A549 (cell line): ENCODE measurements at regions not wholly inside any gene's neighbourhood (a gene's known extent, or its start where the extent isn't known, plus 50 kb on each side); places are given as distances from the start of the nearest gene placed in this dataset.

Experiments used
- ATAC-seq, 2 experiments: fragments of 200-7000 bp in 1 of 2; fragments of >200 bp in 1 of 2; cut with Nextera tagmentation in 1 of 2; cut with Tn5 transposase in 1 of 2; 3 replicates each; pipeline versions ENCODE4 v1.8.0 to v1.9.1; 2018 to 2020; ENCODE audit warnings: mild to moderate bottlenecking in 1 of 2, moderate library complexity in 1 of 2
- CTCF ChIA-PET: fragments of 300-600 bp; sonication (Branson Sonifier 250); formaldehyde crosslinking; extraction: SDS; loops from one replicate; lab custom pipeline; 2021; ENCODE audit warnings: antibody characterized with exemption, inconsistent platforms; lab: Yijun Ruan, JAX
- POLR2A ChIA-PET: fragments of 350-600 bp; formaldehyde crosslinking; extraction: SDS; loops from one replicate; lab custom pipeline; 2021; ENCODE audit warnings: antibody characterized with exemption, inconsistent platforms; lab: Yijun Ruan, JAX
- DNase-seq, 2 experiments: peaks; one replicate each; pipeline versions ENCODE4 v3.0.0 to v3.0.0-alpha.2; 2011 to 2016; ENCODE audit warnings: low read depth in 1 of 2, low spot score in 1 of 2
- FAIRE-seq: peaks from 2 replicates; lab custom pipeline; 2011; peaks lifted over from hg19 to GRCh38; lab: Jason Lieb, UNC
- H3K27ac ChIP-seq, 2 experiments: fragments of >200 bp; sonication (Bioruptor Twin); formaldehyde crosslinking; 3 replicates each; pipeline ENCODE4 v1.5.1; 2016 to 2017
- H3K4me1 ChIP-seq: fragments of >200 bp; sonication (Bioruptor Twin); formaldehyde crosslinking; 3 replicates; pipeline ENCODE4 v1.6.1; 2016
- H3K4me2 ChIP-seq: fragments of >200 bp; sonication (Bioruptor Twin); formaldehyde crosslinking; 3 replicates; pipeline ENCODE4 v1.6.1; 2016
- H3K4me3 ChIP-seq: fragments of >200 bp; sonication (Bioruptor Twin); formaldehyde crosslinking; 3 replicates; pipeline ENCODE4 v1.5.1; 2016
- H3K9me3 ChIP-seq: fragments of >200 bp; sonication (Bioruptor Twin); formaldehyde crosslinking; 3 replicates; pipeline ENCODE4 v1.6.1; 2016
- ATOH8 ChIP-seq: fragments of 250-450 bp; sonication (Bioruptor Pico); IDR thresholded peaks from 2 replicates; pipeline ENCODE4 v1.5.0; 2020; ENCODE audit warnings: low read depth, mild to moderate bottlenecking, moderate library complexity
- CBX2 ChIP-seq: fragments of 200-600 bp; sonication (generic); IDR thresholded peaks from 2 replicates; pipeline ENCODE4 v1.6.1; 2016; ENCODE audit warnings: low read depth, mild to moderate bottlenecking, borderline replicate concordance
- EHF ChIP-seq: fragments of 250-450 bp; sonication (Bioruptor Pico); IDR thresholded peaks from 2 replicates; pipeline ENCODE4 v1.5.0; 2020; ENCODE audit warnings: mild to moderate bottlenecking
- EHMT2 ChIP-seq: fragments of 200-600 bp; sonication (generic); IDR thresholded peaks from 2 replicates; pipeline ENCODE4 v1.6.1; 2016; ENCODE audit warnings: antibody characterized with exemption, low read depth, mild to moderate bottlenecking, moderate library complexity
- EP300 ChIP-seq, 2 experiments: fragments of >200 bp; sonication (Bioruptor Twin); formaldehyde crosslinking; IDR thresholded peaks; 2 replicates in 1 of 2; 3 replicates in 1 of 2; pipeline ENCODE4 v1.6.1; 2016 to 2017
- ESRRA ChIP-seq: fragments of 150-350 bp; IDR thresholded peaks from 2 replicates; pipeline ENCODE4 v1.6.1; 2014; ENCODE audit warnings: mild to moderate bottlenecking, low read length, borderline replicate concordance
- FOXS1 ChIP-seq: fragments of 250-450 bp; sonication (Bioruptor Pico); IDR thresholded peaks from 2 replicates; pipeline ENCODE4 v1.5.0; 2020; ENCODE audit warnings: mild to moderate bottlenecking, moderate library complexity
- HEYL ChIP-seq: fragments of 250-450 bp; sonication (Bioruptor Pico); IDR thresholded peaks from 2 replicates; pipeline ENCODE4 v1.8.0; 2021; ENCODE audit warnings: mild to moderate bottlenecking, moderate library complexity
- HOXA7 ChIP-seq: fragments of 250-450 bp; sonication (Bioruptor Pico); IDR thresholded peaks from 2 replicates; pipeline ENCODE4 v1.5.0; 2020; ENCODE audit warnings: mild to moderate bottlenecking, moderate library complexity
- JUN ChIP-seq, 2 experiments: fragments of >200 bp; sonication (Bioruptor Twin); formaldehyde crosslinking; IDR thresholded peaks; 2 replicates in 1 of 2; 3 replicates in 1 of 2; pipeline ENCODE4 v1.6.1; 2016 to 2017
- KDM5A ChIP-seq: fragments of 200-600 bp; sonication (generic); IDR thresholded peaks from 2 replicates; pipeline ENCODE4 v1.6.1; 2016; ENCODE audit warnings: antibody characterized with exemption, mild to moderate bottlenecking
- MAZ ChIP-seq: fragments of 150-350 bp; IDR thresholded peaks from 2 replicates; pipeline ENCODE4 v1.6.1; 2014; ENCODE audit warnings: antibody characterized with exemption, low read depth, low read length, borderline replicate concordance
- NR3C1 ChIP-seq: fragments of >200 bp; sonication (Bioruptor Twin); formaldehyde crosslinking; IDR thresholded peaks from 3 replicates; pipeline ENCODE4 v1.6.1; 2017
- PHF8 ChIP-seq: fragments of 200-600 bp; sonication (generic); IDR thresholded peaks from 2 replicates; pipeline ENCODE4 v1.6.1; 2016; ENCODE audit warnings: low read depth, mild to moderate bottlenecking, antibody characterized with exemption, moderate library complexity, borderline replicate concordance
- POLR2A ChIP-seq: IDR thresholded peaks from 2 replicates; pipeline ENCODE4 v1.6.1; 2012; ENCODE audit warnings: mild to moderate bottlenecking, low read length
- POLR2AphosphoS2 ChIP-seq: conservative IDR thresholded peaks from 2 replicates; pipeline ENCODE4 v1.6.1; 2012; ENCODE audit warnings: low read length, improper control_type of control experiment, inconsistent platforms
- RARB ChIP-seq: fragments of 250-450 bp; sonication (Bioruptor Pico); IDR thresholded peaks from 2 replicates; pipeline ENCODE4 v1.8.0; 2021; ENCODE audit warnings: mild to moderate bottlenecking, moderate library complexity
- SMC3 ChIP-seq: fragments of >200 bp; sonication (Bioruptor Twin); formaldehyde crosslinking; IDR thresholded peaks from 3 replicates; pipeline ENCODE4 v1.6.1; 2018; ENCODE audit warnings: inconsistent platforms
- TP53 ChIP-seq: fragments of 250-450 bp; sonication (Bioruptor Pico); IDR thresholded peaks from 2 replicates; pipeline ENCODE4 v1.5.0; 2021; ENCODE audit warnings: mild to moderate bottlenecking, moderate library complexity
- ZC3H11A ChIP-seq: fragments of 450-650 bp; IDR thresholded peaks from 2 replicates; pipeline ENCODE4 v1.6.1; 2014; ENCODE audit warnings: antibody characterized with exemption, mild to moderate bottlenecking
- ZFP36 ChIP-seq: fragments of 450-650 bp; IDR thresholded peaks from 2 replicates; pipeline ENCODE4 v1.6.1; 2014; ENCODE audit warnings: borderline replicate concordance; ENCODE audit not compliant: partially characterized antibody
- ZSCAN20 ChIP-seq: fragments of 250-450 bp; sonication (Bioruptor Pico); IDR thresholded peaks from 2 replicates; pipeline ENCODE4 v1.8.0; 2022; ENCODE audit warnings: mild to moderate bottlenecking, moderate library complexity
- WGBS: methylation state at CpG from one replicate; pipeline ENCODE4 v1.1.6; 2017; ENCODE audit errors: missing lambda C conversion rate; 5-methylcytosine and 5-hydroxymethylcytosine counted together
- TF ChIP-seq, protein P1 (sequence below): IDR thresholded peaks from 2 replicates; pipeline ENCODE4 v1.6.1; 2012
- TF ChIP-seq, protein P2 (sequence below): fragments of >200 bp; sonication (Bioruptor Twin); formaldehyde crosslinking; IDR thresholded peaks from 3 replicates; pipeline ENCODE4 v1.5.1; 2016

GRCh38 chr18:40258311-40258710, 1696.7 kb upstream of the PIK3C3 start:
- Histone ChIP-seq H3K4me3 (no peak overlapping the region), H3K9me3 (no peaks in the 10 kb centered on the region), H3K4me1 (no peaks in the 10 kb centered on the region), H3K27ac (no peak overlapping the region), H3K4me2 (no peak overlapping the region)
- FAIRE-seq (no peak), ATAC-seq (no peak), DNase-seq (no peak)
- TF ChIP-seq, protein P1, sequence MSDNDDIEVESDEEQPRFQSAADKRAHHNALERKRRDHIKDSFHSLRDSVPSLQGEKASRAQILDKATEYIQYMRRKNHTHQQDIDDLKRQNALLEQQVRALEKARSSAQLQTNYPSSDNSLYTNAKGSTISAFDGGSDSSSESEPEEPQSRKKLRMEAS = no peak
- TF ChIP-seq ATOH8 (CRISPR knock-in tag) (no peak), ZFP36 (no peak), EHF (no peak), POLR2A (no peak), ZC3H11A (no peak), FOXS1 (no peak), EHMT2 (no peak), RARB (CRISPR knock-in tag) (no peak), SMC3 (no peak), JUN (IDR thresholded peaks at IDR 0.05) (no peak), EP300 (IDR thresholded peaks at IDR 0.05) (no peak), ESRRA (no peak), CBX2 (no peak)
- 5% methylated on average over 2 of the region's 2 CpGs for WGBS
- POLR2A ChIA-PET = no interaction called here
- CTCF ChIA-PET = no interaction called here

GRCh38 chr18:40250236-40250635, 1704.8 kb upstream of the PIK3C3 start:
- Histone ChIP-seq H3K4me1 (no peaks in the 10 kb centered on the region), H3K9me3 (no peaks in the 10 kb centered on the region), H3K4me2 (no peak overlapping the region), H3K27ac (no peak overlapping the region), H3K4me3 (no peak overlapping the region)
- ChIA-PET POLR2A (no interaction called here), CTCF (no interaction called here)
- DNase-seq (no peak), ATAC-seq (no peak), FAIRE-seq (no peak)
- TF ChIP-seq KDM5A = no peak
- TF ChIP-seq, protein P2, sequence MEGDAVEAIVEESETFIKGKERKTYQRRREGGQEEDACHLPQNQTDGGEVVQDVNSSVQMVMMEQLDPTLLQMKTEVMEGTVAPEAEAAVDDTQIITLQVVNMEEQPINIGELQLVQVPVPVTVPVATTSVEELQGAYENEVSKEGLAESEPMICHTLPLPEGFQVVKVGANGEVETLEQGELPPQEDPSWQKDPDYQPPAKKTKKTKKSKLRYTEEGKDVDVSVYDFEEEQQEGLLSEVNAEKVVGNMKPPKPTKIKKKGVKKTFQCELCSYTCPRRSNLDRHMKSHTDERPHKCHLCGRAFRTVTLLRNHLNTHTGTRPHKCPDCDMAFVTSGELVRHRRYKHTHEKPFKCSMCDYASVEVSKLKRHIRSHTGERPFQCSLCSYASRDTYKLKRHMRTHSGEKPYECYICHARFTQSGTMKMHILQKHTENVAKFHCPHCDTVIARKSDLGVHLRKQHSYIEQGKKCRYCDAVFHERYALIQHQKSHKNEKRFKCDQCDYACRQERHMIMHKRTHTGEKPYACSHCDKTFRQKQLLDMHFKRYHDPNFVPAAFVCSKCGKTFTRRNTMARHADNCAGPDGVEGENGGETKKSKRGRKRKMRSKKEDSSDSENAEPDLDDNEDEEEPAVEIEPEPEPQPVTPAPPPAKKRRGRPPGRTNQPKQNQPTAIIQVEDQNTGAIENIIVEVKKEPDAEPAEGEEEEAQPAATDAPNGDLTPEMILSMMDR = no peak
- no peak for TF ChIP-seq ZFP36
- no peak for TF ChIP-seq PHF8
- TF ChIP-seq MAZ = no peak
- TF ChIP-seq TP53 (CRISPR knock-in tag) = no peak
- TF ChIP-seq HOXA7 (CRISPR knock-in tag) = no peak
- TF ChIP-seq CBX2 = no peak
- TF ChIP-seq POLR2AphosphoS2 = no peak
- no peak for TF ChIP-seq HEYL (CRISPR knock-in tag)
- TF ChIP-seq FOXS1 = no peak
- no peak for TF ChIP-seq NR3C1
- TF ChIP-seq ZSCAN20 (CRISPR knock-in tag) = no peak
- no peak for TF ChIP-seq ATOH8 (CRISPR knock-in tag)
- no peak for TF ChIP-seq ZC3H11A
- WGBS = 0% methylated on average over 1 of the region's 1 CpG
